Esophagus squamous epithelium (tissue), 4 donors: ENCODE measurements at regions not wholly inside any gene's neighbourhood (a gene's known extent, or its start where the extent isn't known, plus 50 kb on each side); places are given as distances from the start of the nearest gene placed in this dataset.
"Not testable (repeated sequence)": the region's sequence is repeated elsewhere in the genome, so short reads cannot be mapped to it uniquely, and the experiment has no call there.

Experiments used
- CTCF ChIP-seq, 6 experiments: fragments of 450-650 bp in 4 of 6; fragments of 200-600 bp in 2 of 6; sonication (generic) in 2 of 6; IDR thresholded peaks; one replicate each; pipeline ENCODE4 v1.5.1; 2016 to 2019; ENCODE audit warnings: antibody characterized with exemption in 6 of 6, mild to moderate bottlenecking in 4 of 6, moderate library complexity in 4 of 6
- POLR2A ChIP-seq, 4 donors: fragments of 450-650 bp; IDR thresholded peaks; one replicate each; pipeline ENCODE4 v1.6.1; 2017; ENCODE audit warnings: antibody characterized with exemption in 4 of 4, mild to moderate bottlenecking in 4 of 4, moderate library complexity in 3 of 4

GRCh38 chr1:234795711-234796437, 185.9 kb upstream of the IRF2BP2 start:
- TF ChIP-seq POLR2A, CTCF (IDR thresholded peaks at IDR 0.05): not testable (repeated sequence)
